Renal cortical epithelial cell (primary cell): ENCODE measurements at regions not wholly inside any gene's neighbourhood (a gene's known extent, or its start where the extent isn't known, plus 50 kb on each side); places are given as distances from the start of the nearest gene placed in this dataset.
"Not testable (repeated sequence)": the region's sequence is repeated elsewhere in the genome, so short reads cannot be mapped to it uniquely, and the experiment has no call there.

ENCODE experiments used
- DNase-seq: peaks from one replicate; pipeline ENCODE4 v3.0.0-alpha.2; 2011; ENCODE audit warnings: low read depth

- DNase-seq: no peak
Measured at GRCh38 chr2:20130821-20131645, 79.6 kb upstream of the LAPTM4A start.

DNA sequence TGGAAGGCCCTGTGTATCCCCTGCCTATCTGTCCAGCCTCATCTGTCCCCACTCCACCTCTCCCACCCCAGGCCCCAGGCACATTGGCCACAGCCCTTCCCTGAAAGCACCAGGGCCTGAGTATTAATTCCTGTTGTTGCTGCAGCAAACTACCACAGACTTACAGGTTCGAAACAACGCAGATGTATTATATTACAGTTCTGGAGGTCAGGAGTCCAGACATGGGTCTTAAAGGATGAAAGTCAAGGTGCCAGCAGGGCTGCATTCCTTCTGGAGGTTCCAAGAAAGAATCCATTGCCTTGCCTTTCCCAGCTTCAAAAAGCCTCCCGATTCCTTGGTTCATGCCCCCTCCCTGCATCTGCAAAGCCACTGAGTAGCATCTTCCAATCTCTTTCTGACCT, 78.7 kb upstream of the LAPTM4A start:
- DNase-seq: no peak

- no peak for DNase-seq
Measured at GRCh38 chr2:20129331-20130159, 78.1 kb upstream of the LAPTM4A start.

DNA sequence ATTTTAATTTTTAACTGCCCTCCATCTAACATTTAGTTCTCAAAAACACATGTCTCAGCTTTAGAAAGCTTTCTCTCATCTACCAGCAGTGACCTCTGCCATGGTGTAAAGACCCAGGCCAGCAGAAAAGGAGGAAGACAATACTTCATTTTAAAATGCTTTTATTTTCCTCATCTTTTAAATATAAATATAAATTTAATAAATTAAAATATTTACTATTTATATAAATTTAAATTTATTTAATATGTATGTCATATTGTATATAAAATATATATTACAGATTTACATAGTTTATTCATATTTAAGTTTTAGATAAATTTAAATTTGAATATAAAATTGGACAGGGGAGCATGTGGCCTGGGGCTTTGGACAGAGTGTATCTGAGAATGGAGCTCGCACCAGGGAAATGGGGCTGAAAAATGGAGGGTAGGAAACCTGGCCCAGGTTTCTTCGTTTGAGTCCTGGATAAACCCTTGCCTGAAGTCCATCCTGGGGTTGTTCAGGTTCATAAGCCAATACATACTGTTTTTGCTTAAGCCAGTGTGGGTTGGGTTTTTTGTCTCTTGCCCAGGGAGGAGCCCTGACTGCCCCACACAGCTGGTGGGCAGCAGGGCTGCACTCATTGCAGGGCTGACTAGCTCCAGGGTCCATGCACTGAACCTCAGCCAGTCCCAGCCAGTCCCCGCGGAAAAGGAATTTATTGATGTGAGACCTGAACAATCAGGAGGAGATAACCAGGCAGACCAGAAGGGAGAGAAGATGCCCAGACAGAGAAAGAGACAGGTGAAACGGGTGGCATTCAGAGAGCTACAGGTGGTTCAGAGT, 77.3 kb upstream of the LAPTM4A start:
- peak; percentile 58 for DNase-seq

DNA sequence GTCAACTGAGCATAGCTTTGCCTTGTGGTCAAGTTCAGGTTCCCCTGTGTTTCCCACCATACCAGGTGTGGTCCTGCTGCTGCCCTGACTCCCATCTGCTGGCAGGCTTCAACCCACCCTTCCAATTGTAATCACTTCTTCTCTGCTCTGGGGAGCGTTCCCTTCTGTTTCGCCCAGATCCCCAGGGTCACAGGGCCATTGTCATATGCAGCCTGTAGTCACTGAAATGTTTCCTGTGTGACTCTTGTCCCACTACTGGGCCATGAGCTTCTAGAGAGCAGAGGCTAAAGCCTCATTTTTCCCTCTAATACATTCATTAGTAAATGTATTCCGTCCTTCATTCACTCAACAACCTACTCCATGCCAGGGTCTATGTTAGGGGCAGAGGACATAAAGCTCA, 75.0 kb upstream of the LAPTM4A start:
- no peak for DNase-seq

DNA sequence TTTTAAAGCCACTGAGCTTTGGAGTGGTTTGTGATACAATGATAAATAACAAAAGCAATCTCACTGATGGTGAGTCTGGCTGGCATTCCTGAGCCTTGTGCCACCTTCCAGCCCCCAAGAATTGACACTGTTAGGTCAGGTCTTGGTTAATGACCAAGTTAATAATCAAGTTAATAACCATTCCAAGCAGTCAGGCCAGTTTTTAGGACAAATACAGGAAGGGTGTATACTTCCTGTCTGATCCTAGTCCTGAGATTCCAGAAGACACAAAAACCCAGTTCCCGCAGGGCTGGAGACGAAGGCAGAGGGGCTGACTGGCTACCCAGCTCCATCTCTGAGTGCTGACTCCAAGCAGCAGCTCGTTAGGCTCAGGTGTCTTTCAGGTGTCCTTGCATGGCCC, 74.6 kb upstream of the LAPTM4A start:
- DNase-seq: peak; percentile 80

- DNase-seq: no peak
Measured at GRCh38 chr2:20125616-20126015, 74.2 kb upstream of the LAPTM4A start.

GRCh38 chr2:20125164-20125563, 73.7 kb upstream of the LAPTM4A start:
- no peak for DNase-seq

GRCh38 chr2:20123871-20124594, 72.6 kb upstream of the LAPTM4A start:
- DNase-seq: no peak

GRCh38 chr2:20122864-20123263, 71.4 kb upstream of the LAPTM4A start:
- DNase-seq: no peak

GRCh38 chr2:20120569-20121416, 69.4 kb upstream of the LAPTM4A start:
- DNase-seq: no peak

- DNase-seq: no peak
Measured at GRCh38 chr2:20118051-20118450, 66.6 kb upstream of the LAPTM4A start.

GRCh38 chr2:20115902-20116301, 64.5 kb upstream of the LAPTM4A start:
- no peak for DNase-seq

GRCh38 chr2:20115374-20115773, 63.9 kb upstream of the LAPTM4A start:
- no peak for DNase-seq

- no peak for DNase-seq
Measured at GRCh38 chr2:20113986-20114938, 62.8 kb upstream of the LAPTM4A start.

DNA sequence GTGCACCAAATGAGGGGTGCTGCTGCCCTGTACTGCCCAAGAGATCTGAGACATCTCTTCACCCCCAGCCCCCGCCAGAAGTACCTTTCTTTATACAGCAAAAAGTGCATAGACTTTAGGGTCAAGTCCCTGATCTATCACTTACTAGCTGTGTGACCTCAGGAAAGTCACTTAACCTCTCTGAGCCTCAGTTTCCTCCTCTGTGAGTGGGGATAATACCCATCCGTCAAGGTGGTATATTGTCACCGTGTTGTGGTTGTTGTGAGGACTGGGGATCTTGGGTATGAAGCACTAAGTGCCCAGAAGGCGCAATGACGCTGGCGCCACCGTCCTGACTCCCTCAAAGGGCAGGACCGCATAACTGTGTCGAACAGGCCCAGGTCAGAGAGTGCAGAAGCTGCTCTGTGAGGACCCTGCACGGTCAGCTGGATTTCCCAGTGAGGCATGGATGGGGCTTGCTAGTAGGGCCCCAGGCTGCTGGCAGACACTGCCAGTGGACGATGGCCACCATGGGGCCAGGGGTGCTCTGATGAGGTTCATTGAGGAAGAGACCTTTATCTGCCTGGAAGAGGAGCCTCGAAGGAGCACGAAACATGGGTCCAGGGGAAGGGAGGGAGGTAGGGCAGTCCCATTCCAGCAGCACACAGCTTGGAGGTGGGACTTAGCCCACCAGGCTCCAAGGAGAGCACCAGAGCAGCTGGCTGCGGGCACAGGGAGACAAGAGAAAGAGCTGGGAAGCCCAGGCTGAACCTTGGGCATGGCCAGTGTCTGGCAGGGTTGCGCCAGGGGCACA, 61.8 kb upstream of the LAPTM4A start:
- no peak for DNase-seq

DNA sequence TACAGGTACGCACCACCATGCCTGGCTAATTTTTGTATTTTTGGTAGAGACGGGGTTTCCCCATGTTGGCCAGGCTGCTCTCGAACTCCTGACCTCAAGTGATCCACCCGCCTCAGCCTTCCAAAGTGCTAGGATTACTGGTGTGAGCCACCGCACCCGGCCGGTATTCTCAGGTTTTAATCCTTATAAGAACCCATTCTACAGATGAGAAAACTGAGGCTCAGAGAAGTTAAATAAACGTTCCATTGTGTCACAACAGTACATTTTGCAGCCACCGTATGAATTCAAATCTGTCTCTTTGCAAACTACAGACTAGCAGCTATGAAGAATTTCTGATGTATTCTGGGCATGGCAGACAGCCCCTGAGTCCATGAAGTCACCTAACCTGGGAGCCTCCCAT, 60.9 kb upstream of the LAPTM4A start:
- DNase-seq: not testable (repeated sequence)

GRCh38 chr2:20111311-20112131, 60.1 kb upstream of the LAPTM4A start:
- DNase-seq: no peak
